Chondrocyte (in vitro differentiated cells): ENCODE measurements at regions not wholly inside any gene's neighbourhood (a gene's known extent, or its start where the extent isn't known, plus 50 kb on each side); places are given as distances from the start of the nearest gene placed in this dataset.

Source experiments
- DNase-seq: peaks from one replicate; pipeline ENCODE4 v3.0.0; 2021; ENCODE audit warnings: mixed read lengths, low spot score
- H3K27ac Mint-ChIP-seq: one replicate; pipeline ENCODE4 v1.8.0; 2021; ENCODE audit warnings: mild to moderate bottlenecking, moderate library complexity, mixed read lengths; ENCODE audit not compliant: unreplicated experiment
- H3K27me3 Mint-ChIP-seq: 2 replicates; pipeline ENCODE4 v1.8.0; 2021; ENCODE audit warnings: low read depth, mixed read lengths
- H3K36me3 Mint-ChIP-seq: 2 replicates; pipeline ENCODE4 v1.8.0; 2021; ENCODE audit warnings: low read depth, mixed read lengths
- H3K4me1 Mint-ChIP-seq: 2 replicates; pipeline ENCODE4 v1.8.0; 2021; ENCODE audit warnings: low read depth, mild to moderate bottlenecking, mixed read lengths
- H3K4me3 Mint-ChIP-seq: one replicate; pipeline ENCODE4 v1.8.0; 2021; ENCODE audit warnings: mild to moderate bottlenecking, moderate library complexity, mixed read lengths; ENCODE audit not compliant: unreplicated experiment
- H3K9me3 Mint-ChIP-seq: 2 replicates; pipeline ENCODE4 v1.8.0; 2021; ENCODE audit warnings: low read depth, mixed read lengths
- CTCF ChIP-seq: fragments of 200-600 bp; sonication (generic); IDR thresholded peaks from 2 replicates; pipeline ENCODE4 v1.5.0; 2021; ENCODE audit warnings: antibody characterized with exemption, mild to moderate bottlenecking, moderate library complexity

GRCh38 chr10:111344804-111345203, 268.0 kb downstream of the ADRA2A start:
- peaks cover 22% of the 10 kb centered on the region for H3K9me3 Mint-ChIP-seq
- peaks cover 2% of the 10 kb centered on the region for H3K36me3 Mint-ChIP-seq
- no peaks in the 10 kb centered on the region for H3K4me1 Mint-ChIP-seq
- no peak for DNase-seq
- no peak overlapping the region for H3K27ac Mint-ChIP-seq
- H3K27me3 Mint-ChIP-seq: peaks cover 16% of the 10 kb centered on the region
- TF ChIP-seq CTCF: peak; percentile 30
- H3K4me3 Mint-ChIP-seq: no peak overlapping the region

- no peak for TF ChIP-seq CTCF
- DNase-seq: no peak
- H3K36me3 Mint-ChIP-seq: no peaks in the 10 kb centered on the region
- peaks cover 18% of the 10 kb centered on the region for H3K27me3 Mint-ChIP-seq
- peaks cover 2% of the 10 kb centered on the region for H3K9me3 Mint-ChIP-seq
- no peak overlapping the region for H3K4me3 Mint-ChIP-seq
- H3K4me1 Mint-ChIP-seq: no peaks in the 10 kb centered on the region
- H3K27ac Mint-ChIP-seq: no peak overlapping the region
Observed at GRCh38 chr10:111347386-111348013, 270.7 kb downstream of the ADRA2A start.

- Mint-ChIP-seq H3K4me1 (no peaks in the 10 kb centered on the region), H3K9me3 (no peaks in the 10 kb centered on the region), H3K4me3 (no peak overlapping the region), H3K36me3 (no peaks in the 10 kb centered on the region), H3K27ac (no peak overlapping the region), H3K27me3 (peaks cover 21% of the 10 kb centered on the region)
- no peak for TF ChIP-seq CTCF
- DNase-seq: no peak
Observed at GRCh38 chr10:111348076-111348475, 271.2 kb downstream of the ADRA2A start.

GRCh38 chr10:111354859-111355258, 278.0 kb downstream of the ADRA2A start:
- Mint-ChIP-seq H3K27ac (no peak overlapping the region), H3K27me3 (peaks cover 26% of the 10 kb centered on the region), H3K4me1 (no peaks in the 10 kb centered on the region), H3K9me3 (no peaks in the 10 kb centered on the region), H3K4me3 (no peak overlapping the region), H3K36me3 (no peaks in the 10 kb centered on the region)
- TF ChIP-seq CTCF: no peak
- DNase-seq: no peak

DNA sequence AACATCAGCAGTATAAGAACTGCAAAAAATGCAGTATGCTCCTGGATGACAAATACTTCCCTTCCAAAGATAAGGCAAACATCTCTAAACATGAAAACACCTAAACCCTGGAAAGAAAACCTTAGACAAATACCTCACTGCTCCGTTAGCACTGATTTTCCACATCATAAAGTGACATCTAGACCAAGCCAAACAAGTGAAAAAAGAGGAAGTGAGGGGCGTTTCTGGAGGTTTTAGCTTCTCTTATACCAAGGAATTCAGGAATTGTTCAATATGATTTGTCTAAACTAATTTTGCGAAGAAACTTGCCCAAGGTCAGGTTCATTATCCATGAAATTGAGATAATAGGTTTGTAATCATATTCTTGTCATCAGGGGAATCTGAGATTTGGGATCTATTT, 279.7 kb downstream of the ADRA2A start:
- Mint-ChIP-seq H3K36me3 (no peaks in the 10 kb centered on the region), H3K4me1 (no peaks in the 10 kb centered on the region), H3K9me3 (no peaks in the 10 kb centered on the region), H3K4me3 (no peak overlapping the region), H3K27me3 (peaks cover 26% of the 10 kb centered on the region), H3K27ac (no peak overlapping the region)
- DNase-seq: no peak
- TF ChIP-seq CTCF: no peak
